H1 (cell line): ENCODE measurements at regions not wholly inside any gene's neighbourhood (a gene's known extent, or its start where the extent isn't known, plus 50 kb on each side); places are given as distances from the start of the nearest gene placed in this dataset.

Experiments used
- E2F6 ChIP-seq: IDR thresholded peaks from 2 replicates; pipeline ENCODE4 v1.6.1; 2012; ENCODE audit warnings: inconsistent platforms
- KDM5A ChIP-seq: fragments of 200-600 bp; IDR thresholded peaks from 2 replicates; pipeline ENCODE4 v1.7.1; 2012; ENCODE audit warnings: mild to moderate bottlenecking, low read length, inconsistent platforms, mixed read lengths
- MAX ChIP-seq: IDR thresholded peaks from 2 replicates; pipeline ENCODE4 v1.6.1; 2012; ENCODE audit warnings: inconsistent platforms
- NANOG ChIP-seq: IDR thresholded peaks from 2 replicates; pipeline ENCODE4 v1.6.1; 2011; ENCODE audit warnings: low read length, low read depth, mild to moderate bottlenecking, inconsistent platforms; ENCODE audit not compliant: insufficient read depth, poor library complexity, severe bottlenecking
- NRF1 ChIP-seq: IDR thresholded peaks from 2 replicates; pipeline ENCODE4 v1.6.1; 2011; ENCODE audit warnings: mild to moderate bottlenecking, low read depth, low read length, improper control_type of control experiment
- POLR2A ChIP-seq, 2 experiments: IDR thresholded peaks; 1 replicate in 1 of 2; 2 replicates in 1 of 2; pipeline ENCODE4 v1.6.1; 2011; ENCODE audit warnings: low read depth in 2 of 2, low read length in 2 of 2, mild to moderate bottlenecking in 2 of 2; ENCODE audit errors: control extremely low read depth in 1 of 2
- POU5F1 ChIP-seq: IDR thresholded peaks from 2 replicates; pipeline ENCODE4 v1.6.1; 2011; ENCODE audit warnings: low read depth, mild to moderate bottlenecking, low read length, moderate library complexity
- RNF2 ChIP-seq: fragments of 200-900, 300-1000 bp; sonication (generic); IDR thresholded peaks from 2 replicates; pipeline ENCODE4 v1.7.1; 2016; ENCODE audit warnings: borderline replicate concordance, low read depth, mild to moderate bottlenecking, antibody characterized with exemption, low read length; ENCODE audit not compliant: poor library complexity, severe bottlenecking; ENCODE audit errors: missing control alignments
- SIX5 ChIP-seq: IDR thresholded peaks from 2 replicates; pipeline ENCODE4 v1.6.1; 2011; ENCODE audit warnings: mild to moderate bottlenecking, low read depth, low read length
- TBP ChIP-seq: IDR thresholded peaks from 2 replicates; pipeline ENCODE4 v1.6.1; 2011; ENCODE audit warnings: low read depth, low read length, improper control_type of control experiment
- YY1 ChIP-seq: IDR thresholded peaks from 2 replicates; pipeline ENCODE4 v1.6.1; 2011; ENCODE audit warnings: low read depth, mild to moderate bottlenecking, low read length
- TF ChIP-seq, protein P1 (sequence below): fragments of 300-600 bp; sonication (generic); IDR thresholded peaks from 2 replicates; pipeline ENCODE4 v1.7.1; 2012; ENCODE audit warnings: low read length, moderate library complexity, mild to moderate bottlenecking, inconsistent platforms; ENCODE audit not compliant: insufficient replicate concordance

GRCh38 chr2:207288628-207289027 lies 122.9 kb upstream of the KLF7 start (continued):
- TF ChIP-seq, protein P1, sequence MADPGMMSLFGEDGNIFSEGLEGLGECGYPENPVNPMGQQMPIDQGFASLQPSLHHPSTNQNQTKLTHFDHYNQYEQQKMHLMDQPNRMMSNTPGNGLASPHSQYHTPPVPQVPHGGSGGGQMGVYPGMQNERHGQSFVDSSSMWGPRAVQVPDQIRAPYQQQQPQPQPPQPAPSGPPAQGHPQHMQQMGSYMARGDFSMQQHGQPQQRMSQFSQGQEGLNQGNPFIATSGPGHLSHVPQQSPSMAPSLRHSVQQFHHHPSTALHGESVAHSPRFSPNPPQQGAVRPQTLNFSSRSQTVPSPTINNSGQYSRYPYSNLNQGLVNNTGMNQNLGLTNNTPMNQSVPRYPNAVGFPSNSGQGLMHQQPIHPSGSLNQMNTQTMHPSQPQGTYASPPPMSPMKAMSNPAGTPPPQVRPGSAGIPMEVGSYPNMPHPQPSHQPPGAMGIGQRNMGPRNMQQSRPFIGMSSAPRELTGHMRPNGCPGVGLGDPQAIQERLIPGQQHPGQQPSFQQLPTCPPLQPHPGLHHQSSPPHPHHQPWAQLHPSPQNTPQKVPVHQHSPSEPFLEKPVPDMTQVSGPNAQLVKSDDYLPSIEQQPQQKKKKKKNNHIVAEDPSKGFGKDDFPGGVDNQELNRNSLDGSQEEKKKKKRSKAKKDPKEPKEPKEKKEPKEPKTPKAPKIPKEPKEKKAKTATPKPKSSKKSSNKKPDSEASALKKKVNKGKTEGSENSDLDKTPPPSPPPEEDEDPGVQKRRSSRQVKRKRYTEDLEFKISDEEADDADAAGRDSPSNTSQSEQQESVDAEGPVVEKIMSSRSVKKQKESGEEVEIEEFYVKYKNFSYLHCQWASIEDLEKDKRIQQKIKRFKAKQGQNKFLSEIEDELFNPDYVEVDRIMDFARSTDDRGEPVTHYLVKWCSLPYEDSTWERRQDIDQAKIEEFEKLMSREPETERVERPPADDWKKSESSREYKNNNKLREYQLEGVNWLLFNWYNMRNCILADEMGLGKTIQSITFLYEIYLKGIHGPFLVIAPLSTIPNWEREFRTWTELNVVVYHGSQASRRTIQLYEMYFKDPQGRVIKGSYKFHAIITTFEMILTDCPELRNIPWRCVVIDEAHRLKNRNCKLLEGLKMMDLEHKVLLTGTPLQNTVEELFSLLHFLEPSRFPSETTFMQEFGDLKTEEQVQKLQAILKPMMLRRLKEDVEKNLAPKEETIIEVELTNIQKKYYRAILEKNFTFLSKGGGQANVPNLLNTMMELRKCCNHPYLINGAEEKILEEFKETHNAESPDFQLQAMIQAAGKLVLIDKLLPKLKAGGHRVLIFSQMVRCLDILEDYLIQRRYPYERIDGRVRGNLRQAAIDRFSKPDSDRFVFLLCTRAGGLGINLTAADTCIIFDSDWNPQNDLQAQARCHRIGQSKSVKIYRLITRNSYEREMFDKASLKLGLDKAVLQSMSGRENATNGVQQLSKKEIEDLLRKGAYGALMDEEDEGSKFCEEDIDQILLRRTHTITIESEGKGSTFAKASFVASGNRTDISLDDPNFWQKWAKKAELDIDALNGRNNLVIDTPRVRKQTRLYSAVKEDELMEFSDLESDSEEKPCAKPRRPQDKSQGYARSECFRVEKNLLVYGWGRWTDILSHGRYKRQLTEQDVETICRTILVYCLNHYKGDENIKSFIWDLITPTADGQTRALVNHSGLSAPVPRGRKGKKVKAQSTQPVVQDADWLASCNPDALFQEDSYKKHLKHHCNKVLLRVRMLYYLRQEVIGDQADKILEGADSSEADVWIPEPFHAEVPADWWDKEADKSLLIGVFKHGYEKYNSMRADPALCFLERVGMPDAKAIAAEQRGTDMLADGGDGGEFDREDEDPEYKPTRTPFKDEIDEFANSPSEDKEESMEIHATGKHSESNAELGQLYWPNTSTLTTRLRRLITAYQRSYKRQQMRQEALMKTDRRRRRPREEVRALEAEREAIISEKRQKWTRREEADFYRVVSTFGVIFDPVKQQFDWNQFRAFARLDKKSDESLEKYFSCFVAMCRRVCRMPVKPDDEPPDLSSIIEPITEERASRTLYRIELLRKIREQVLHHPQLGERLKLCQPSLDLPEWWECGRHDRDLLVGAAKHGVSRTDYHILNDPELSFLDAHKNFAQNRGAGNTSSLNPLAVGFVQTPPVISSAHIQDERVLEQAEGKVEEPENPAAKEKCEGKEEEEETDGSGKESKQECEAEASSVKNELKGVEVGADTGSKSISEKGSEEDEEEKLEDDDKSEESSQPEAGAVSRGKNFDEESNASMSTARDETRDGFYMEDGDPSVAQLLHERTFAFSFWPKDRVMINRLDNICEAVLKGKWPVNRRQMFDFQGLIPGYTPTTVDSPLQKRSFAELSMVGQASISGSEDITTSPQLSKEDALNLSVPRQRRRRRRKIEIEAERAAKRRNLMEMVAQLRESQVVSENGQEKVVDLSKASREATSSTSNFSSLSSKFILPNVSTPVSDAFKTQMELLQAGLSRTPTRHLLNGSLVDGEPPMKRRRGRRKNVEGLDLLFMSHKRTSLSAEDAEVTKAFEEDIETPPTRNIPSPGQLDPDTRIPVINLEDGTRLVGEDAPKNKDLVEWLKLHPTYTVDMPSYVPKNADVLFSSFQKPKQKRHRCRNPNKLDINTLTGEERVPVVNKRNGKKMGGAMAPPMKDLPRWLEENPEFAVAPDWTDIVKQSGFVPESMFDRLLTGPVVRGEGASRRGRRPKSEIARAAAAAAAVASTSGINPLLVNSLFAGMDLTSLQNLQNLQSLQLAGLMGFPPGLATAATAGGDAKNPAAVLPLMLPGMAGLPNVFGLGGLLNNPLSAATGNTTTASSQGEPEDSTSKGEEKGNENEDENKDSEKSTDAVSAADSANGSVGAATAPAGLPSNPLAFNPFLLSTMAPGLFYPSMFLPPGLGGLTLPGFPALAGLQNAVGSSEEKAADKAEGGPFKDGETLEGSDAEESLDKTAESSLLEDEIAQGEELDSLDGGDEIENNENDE: no peak
- TF ChIP-seq KDM5A: no peak
- no peak for TF ChIP-seq TBP
- TF ChIP-seq NANOG: no peak
- no peak for TF ChIP-seq POU5F1
- no peak for TF ChIP-seq MAX
- no peak for TF ChIP-seq E2F6
- no peak for TF ChIP-seq YY1
- TF ChIP-seq POLR2A (IDR thresholded peaks at IDR 0.05; ENCODE audit: control extremely low read depth in 1 of 2, low read depth in 2 of 2, low read length in 2 of 2): no peak
- no peak for TF ChIP-seq NRF1
- no peak for TF ChIP-seq SIX5
- no peak for TF ChIP-seq RNF2
